KBM-7 (cell line): ENCODE measurements at regions not wholly inside any gene's neighbourhood (a gene's known extent, or its start where the extent isn't known, plus 50 kb on each side); places are given as distances from the start of the nearest gene placed in this dataset.
A peak's percentile ranks its signal among the peaks of the same experiment; 100 is the strongest.

Source experiments
- DNase-seq: peaks from one replicate; pipeline ENCODE4 v3.0.0-alpha.2; 2015
- in situ Hi-C: fragments of 300-500 bp; cut with MboI; formaldehyde crosslinking; loops from 2 replicates; pipeline ENCODE4 v1.14.3; 2020; ENCODE audit warnings: low sequenced_read_pairs, low pct_unique_long_range_greater_than_20kb, mixed read lengths

DNA sequence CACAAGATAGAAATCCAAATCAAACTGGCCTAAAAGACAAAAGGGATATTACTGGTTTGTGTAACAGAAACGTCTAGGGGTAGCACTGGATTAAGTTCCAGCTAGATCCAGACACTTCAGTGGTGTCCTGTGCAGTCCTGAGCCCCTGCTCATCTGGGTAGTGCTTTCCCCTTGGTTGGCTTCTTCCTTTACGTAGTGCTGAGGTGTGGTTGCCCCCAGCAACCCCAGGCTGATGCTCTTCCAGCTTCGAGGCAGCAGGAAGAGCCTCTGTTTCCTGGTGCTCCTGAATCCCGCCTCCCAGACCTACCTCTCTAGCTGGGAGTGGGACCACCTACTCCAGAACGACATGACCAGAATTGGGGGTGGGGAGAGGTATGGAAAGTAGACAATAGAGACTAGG lies 166.1 kb upstream of the ADRA1B start:
- DNase-seq = no peak
- in situ Hi-C loops = no loop called here

DNA sequence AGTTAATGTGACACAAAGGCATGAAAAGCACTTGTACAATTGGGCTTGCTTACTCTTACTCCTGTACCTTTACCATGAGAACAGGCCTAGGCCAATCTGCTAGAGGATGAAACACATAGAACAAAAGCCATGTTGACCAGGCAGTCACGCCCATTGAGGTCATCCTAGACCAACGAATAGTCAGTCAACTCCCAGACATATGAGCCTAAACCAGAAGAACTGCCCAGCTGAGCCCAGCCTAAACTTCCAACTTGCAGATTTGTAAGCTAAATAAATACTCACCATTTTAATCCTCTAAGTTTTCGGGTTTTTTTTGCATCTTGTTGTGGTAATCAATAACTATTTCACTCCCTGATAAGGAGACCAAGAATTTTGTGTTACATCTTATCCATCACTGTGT lies 164.8 kb upstream of the ADRA1B start:
- no peak for DNase-seq
- in situ Hi-C loops = no loop called here

DNA sequence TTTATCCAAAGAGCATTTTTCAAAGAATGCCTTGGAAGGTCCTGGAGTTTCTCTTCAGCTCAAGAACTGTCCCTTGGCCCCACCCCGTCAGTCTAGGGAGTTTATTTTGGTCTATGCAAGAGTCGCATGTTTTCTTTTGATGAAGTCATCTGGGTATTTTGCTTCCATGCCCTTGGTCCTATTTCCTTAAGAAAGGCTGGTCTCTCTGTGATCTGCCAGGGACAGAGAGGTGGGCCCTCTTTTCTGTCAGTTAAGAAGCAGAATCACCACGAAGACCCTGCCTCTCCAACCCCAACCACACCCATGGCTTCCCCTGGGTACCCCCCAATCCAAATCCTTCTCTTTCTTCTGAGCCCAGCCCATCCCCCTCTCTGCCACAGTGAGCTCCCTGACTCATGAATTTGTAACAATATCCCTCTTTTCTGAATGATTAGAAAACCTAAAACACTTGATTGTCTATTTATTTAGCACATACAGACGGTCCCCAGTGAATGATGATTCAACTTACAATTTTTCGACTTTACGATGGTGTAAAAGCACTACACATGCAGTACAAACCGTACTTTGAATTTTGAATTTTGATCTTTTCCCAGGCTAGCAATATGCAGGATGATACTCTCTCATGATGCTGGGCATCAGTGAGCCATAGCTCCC lies 163.5 kb upstream of the ADRA1B start:
- no peak for DNase-seq
- in situ Hi-C loops = no loop called here

DNA sequence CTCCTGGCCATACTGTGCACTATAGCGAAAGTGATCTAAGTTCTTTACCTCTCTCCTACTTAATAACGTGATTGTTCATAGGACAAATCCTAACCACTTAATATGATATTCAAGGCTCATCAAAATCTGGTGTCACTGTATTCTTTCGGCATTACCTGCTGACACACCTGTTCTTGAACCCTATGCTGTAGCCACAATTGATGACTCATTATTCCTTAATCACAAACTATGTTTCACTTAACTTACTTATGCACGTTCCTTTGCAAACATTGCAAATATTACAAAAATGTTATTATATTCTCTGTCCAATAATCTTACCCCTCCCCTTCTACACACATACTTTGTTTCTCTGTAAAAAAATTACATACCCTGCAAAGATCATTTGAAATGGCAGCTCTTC lies 158.1 kb upstream of the ADRA1B start:
- DNase-seq = no peak
- in situ Hi-C loops = no loop called here

DNA sequence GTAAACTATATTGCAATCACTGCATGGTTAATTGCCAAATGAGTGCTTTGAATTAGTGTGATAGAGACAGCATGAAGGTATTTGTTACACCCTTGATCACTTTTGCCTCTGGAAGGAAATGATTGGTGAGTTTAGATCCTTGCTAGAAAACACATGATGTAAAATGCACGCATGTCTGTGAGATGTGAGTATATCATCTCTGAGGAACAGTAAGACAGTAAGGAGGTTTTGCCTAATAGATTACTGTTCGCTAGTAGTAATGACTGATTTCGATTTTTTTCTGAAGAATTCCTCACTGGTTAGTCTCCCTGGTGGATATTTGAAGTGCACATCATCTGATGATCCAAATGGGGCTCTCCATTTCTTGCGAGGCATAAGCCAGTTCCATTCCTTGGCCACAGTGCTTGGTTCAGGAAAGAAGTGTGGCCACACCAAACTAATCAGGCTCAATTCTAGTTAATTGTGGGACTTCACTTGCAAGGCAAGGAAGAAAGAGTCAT lies 156.4 kb upstream of the ADRA1B start:
- no peak for DNase-seq
- in situ Hi-C loops = no loop called here

DNA sequence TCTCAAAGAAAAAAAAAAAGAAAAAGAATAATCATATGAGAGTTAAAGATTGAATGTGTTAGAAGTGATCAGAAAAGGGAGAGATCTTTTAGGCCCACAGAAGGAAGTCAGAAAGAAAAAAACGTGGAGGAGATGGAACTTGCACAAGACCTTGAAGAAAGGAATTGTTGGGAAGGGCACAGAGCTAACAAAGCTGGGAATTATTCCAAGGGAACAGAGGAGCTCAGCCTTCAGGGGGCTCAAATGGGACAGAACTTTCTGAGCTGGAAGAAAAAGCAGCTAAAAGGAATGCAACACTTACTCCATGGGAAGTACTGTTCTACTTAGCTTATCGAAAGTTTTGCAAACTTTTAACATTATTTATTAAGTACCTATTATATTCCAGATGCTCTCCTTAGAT lies 153.4 kb upstream of the ADRA1B start:
- in situ Hi-C loops = no loop called here
- DNase-seq = no peak

DNA sequence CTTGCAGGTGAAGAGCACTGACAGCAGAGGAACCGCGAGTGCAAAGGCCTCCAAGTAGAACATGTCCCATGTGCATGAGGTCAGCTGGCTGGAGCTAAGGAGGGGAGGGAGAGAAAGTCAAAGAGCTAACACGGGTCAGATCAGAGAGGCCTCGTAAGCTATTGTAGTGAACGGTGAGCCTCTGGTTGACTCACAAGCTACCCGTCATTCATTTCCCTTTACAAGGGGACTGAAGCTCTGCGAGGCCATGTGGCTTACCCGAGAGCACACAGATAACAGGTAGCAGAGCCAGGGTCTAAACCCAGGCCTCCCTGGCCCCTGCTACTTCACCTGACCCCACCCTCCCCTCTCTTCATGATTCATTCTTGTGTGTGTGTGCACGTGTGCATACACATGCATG lies 152.7 kb upstream of the ADRA1B start:
- no peak for DNase-seq
- in situ Hi-C loops = no loop called here

DNA sequence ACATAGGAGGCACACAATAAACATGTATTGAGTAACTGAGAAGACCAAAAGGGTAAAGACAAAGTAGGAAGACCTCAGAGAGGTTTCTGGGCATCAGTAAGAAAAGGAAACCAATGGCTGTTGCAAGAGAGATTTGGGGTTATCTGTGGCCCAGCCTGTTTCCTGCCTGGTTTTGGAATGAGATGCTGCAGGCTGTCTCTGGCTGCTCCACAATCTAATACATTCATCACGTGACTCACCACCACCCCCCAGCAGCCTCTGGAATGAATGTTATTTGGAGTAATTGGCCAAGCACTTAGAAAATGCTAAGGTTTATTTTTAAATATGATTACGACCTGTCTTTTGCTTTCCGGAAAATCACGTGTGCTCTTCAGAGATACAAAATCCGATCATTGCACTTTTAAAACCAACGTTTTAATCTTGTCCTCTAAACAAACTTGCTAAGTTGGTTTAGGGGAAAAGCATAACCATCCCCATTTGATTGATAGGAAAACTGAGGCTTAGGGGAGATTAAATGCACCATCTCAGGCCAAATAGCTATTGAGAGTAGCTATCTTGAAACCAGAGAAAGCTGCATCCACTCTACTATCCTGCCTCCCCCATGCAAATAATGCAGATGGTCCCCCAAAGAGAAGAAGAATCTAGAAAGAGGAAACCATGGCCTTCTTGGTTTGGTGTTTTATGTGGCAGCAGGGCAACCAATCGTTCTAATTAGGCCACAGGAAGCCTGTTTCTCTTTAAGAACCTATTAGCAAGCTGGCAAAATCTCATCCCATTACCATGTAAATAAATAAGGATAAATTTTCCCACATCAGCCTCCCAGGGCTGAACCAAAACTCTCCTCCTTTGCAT lies 151.8 kb upstream of the ADRA1B start:
- peak; percentile 14 for DNase-seq
- in situ Hi-C loops = no loop called here

DNA sequence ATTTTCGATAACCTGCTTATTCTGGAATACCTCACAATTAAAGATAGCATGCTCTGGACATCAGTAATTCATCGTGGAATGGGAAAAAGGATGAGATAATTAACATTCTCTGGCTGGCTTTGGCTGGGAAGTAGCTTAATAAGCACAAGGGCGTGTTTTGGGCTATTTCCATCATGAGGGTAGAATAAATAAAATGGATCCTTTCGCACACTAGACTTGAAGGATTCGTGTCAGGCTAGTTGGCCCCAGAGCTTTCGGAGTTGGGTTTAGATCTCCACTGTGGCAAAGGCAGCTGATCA lies 151.2 kb upstream of the ADRA1B start:
- DNase-seq = no peak
- in situ Hi-C loops = no loop called here

DNA sequence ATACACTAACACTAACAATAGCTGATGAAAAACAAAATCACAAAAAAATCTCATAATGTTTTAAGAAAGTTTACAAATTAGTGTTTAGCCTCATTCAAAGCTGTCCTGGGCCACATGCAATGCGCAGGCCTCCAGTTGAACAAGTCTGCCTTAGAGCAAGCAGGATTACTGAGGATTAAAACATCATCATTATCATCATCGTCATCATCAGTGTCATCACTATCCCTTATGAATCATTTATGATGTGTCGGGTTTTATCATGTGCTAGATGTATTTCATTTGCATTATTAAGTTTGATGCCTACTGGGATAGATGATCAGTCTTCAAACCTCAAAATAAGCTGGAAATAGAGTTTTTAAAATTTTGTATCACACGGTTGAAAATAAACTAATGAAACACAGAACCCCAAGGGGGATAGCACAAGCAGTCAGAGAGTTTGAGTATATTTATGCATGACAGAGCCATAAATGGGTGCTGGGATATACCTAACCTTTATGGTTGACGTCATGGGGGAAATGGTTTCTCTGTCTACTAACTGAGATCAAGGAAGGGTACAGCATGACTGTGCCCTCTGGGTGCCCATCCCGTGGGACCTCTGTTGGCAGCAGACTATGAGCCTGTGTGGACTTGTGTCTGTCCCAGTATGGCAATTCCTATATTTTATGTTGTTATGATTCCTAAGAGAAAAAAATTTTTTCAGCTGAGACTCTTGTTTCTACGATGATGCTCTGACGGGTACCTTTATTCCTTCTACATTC lies 150.3 kb upstream of the ADRA1B start:
- DNase-seq = no peak
- in situ Hi-C loops = no loop called here

DNA sequence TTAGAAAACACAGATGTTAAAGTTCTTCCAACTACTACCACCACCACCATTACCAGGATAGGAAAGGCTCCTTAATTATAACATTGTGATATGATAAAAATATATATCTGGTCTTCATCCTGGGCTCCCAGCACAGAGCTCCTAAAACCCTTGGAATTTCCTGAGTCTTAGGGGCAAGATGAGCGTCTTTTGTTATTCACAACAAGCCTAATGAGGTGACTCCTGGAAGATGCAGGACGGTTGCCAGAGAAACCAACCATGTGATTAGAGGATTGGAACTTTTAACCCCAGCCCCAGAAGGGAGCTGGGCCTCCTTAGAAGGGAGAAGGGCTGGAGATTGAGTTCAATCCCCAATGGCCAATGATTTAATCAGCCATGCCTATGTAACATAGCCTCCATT lies 148.0 kb upstream of the ADRA1B start:
- DNase-seq = no peak
- in situ Hi-C loops = no loop called here

DNA sequence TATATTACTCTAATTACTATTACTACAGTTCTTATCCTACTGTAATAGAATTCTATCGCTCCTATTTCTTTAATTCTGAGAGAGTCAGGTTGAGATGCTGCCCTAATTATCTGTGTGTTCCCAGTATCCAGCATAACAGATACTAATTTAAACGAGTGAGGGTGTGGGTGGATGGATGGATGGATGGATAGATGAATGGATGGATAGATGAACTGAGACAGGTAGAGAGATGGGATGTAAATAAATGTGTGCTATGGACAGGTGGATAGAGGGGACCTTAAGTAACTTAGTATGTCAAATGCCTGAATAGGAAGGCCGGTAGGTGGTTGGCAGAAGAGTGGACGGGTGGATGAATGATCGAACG lies 143.6 kb upstream of the ADRA1B start:
- in situ Hi-C loops = no loop called here
- no peak for DNase-seq

DNA sequence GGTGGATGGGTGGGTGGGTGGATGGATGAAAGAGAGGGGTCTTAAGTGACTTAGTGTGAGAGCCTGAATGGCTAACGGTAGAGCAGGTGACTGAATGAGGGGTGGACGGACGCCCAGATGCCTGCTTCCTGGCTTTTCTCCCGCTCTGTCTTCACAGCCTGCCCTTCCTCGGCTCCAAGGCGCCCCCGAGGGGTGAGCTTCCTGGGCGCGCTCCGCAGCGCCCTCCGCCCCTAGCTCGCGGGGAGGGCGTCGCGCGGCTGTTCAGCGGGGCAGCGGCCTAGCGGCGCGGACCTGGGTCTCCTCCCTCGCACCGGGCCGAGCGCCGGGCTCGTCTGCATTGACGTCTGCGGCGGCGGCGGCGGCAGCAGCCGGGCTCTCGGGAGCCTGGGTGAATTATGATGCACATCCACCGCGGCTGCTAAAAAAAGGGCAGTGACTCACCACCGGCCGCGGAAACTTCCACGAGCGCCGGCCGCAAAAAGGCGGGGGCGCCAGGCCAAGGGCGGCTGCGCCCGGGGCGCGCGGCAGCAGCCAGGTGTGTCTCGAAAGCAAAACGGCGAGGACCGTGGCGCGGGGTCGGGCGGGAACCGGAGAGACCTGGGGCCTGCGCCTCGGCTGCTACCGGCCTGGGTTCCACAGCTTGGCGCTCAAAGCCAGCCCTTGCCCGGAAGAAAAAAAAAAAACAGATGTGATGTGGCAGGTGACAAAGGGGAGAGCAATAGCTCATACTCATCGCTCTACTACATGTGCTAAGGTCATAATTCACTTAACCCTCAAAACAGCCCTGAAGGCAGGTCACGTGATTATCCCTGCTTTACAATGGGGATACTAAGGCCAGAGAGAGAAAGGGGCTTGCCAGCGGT lies 143.0 kb upstream of the ADRA1B start:
- in situ Hi-C loops = no loop called here
- peak; percentile 56 for DNase-seq

DNA sequence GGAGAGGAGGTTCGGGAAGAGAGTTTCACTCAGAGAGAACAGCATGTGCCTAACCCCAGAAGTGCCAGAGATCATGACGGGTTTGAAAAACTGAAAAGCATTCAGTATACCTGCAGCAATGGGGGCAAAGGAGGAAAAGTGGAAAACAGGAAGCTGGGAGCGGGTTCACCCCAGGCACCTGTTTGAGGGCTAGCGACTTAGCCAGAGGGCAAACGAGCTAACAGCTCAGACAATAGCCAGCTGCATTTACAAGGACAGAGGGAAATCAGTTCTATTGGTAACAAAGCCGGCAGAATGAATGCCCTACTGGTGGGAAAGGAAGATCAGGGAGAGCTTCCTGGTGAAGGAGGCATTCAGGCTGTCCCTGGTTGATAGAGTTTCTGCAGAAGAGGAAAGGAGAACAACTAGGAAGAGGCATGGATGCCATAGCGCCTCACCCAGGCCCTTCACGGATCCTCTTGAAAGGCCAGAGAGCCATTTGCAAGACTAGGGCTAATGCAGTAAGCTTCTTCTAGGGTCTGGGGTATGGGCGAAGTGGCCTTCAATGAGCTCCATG lies 141.7 kb upstream of the ADRA1B start:
- in situ Hi-C loops = no loop called here
- DNase-seq = no peak

DNA sequence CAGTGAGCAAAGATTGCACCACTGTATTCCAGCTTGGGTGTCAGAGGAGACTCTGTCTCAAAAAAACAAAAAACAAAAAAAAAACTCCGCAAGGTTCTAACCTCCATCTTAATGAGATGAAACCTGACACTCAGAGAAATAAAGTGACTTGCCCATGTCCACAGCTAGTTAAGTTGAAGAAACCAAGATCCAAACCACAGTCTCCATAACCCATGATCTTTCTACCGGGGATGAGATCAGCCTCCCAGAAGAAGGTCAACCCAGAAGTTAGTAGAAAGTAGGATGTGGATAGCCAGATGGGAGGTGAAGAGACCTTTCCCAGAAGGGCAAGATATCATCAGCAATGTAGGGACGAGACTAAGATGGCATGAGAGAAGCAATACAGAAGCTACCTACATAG lies 140.4 kb upstream of the ADRA1B start:
- no peak for DNase-seq
- in situ Hi-C loops = no loop called here

DNA sequence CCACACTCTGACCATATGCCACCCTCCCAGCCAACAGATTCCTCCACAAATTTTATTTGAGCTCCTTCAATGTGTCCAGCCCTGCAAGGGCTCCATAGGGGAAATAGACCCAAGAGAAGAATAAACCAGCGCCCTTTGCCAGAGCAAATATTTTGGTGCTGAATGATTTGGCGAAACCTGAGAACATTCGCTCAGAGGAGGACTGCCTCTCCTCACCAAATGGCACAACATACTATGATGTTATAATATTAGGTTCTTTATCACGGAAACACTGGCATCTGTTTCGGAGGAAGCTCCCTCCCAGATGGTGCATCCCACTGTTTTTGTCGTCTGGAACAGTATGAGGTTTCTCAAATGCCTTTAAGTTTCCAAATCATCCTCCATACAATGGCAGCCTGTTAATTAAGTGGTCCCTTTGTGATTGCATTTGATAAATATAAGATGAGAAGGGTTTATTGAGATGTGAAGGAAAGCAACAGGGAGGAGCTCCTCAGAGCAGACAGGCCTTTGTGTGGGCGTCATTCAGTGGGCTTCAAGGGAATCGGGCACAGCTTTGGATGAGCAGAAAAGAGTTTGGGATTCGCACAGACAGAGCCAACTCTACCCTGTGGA lies 139.1 kb upstream of the ADRA1B start:
- no peak for DNase-seq
- in situ Hi-C loops = no loop called here

DNA sequence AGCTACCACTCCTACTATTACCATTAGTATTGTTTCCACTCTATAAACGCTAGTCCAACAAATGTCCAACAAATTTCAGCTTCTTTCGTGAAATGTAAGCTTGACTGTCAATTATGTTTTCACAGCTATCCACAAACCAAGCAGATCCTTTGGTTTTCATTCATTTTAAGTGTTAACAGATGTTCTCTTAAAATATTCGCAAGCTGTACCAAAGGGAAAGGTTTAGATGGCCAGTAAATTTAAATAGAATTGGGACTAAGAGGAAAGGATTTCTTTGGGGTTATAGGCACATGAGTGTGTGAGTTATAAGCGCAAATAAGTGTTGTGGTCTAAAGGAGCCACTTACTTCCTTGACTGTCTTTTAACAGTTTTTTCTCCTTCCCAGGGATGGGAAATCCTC lies 136.8 kb upstream of the ADRA1B start:
- no peak for DNase-seq
- in situ Hi-C loops = no loop called here

DNA sequence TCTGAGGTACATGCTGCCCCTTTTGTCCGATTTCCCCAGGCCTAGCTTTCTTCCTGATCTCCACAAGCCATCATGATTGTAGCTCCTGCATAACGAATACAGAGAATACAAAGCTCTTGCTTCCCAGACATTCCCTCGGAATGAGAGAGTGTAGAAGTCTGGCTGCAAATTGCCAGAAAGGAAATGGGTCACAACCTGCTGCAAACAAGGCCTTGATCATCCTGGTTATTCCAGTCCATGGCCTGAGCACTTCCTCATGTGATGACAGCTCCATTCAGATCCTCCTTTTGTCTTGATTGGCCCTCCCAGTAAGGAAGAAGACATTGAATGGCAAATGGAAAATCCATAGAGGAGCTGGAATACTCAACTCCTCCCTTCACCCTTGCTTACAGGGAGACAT lies 136.0 kb upstream of the ADRA1B start:
- no peak for DNase-seq

DNA sequence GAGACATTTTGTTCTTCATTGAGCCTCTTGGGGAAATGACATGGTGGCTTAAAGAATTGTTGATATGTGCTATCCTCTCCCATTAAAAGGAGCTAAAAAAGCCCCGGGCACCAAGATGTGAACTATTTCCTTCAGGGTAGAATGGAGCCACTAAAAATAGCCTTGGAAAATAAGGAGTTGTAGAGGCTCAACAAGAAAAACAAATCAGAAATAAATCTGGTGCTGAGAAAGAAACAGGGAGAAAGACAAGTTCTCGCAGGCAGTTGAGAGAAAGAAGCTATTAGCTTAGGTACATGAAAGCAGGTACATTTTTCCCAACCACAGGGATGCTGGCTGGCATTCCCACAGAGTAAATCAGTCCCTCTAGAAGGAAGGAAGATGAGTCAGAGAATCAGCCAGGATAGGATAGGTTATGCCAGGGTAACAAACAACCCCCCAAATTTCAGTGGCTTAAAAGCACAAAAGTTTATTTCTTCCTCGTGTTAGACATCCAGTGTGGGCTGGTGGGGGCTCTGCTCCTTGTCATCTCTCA lies 134.6 kb upstream of the ADRA1B start:
- in situ Hi-C loops = no loop called here
- DNase-seq = no peak

More for the DNA sequence above, 136.0 kb upstream of the ADRA1B start:
- in situ Hi-C loops = no loop called here
